HG03196 (cell line): ENCODE measurements at regions not wholly inside any gene's neighbourhood (a gene's known extent, or its start where the extent isn't known, plus 50 kb on each side); places are given as distances from the start of the nearest gene placed in this dataset.
"Not testable (repeated sequence)": the region's sequence is repeated elsewhere in the genome, so short reads cannot be mapped to it uniquely, and the experiment has no call there.

Experiments used
- ATAC-seq: cut with Tn5 transposase; IDR thresholded peaks from one replicate; pipeline ENCODE4 v1.9.1; 2021; ENCODE audit not compliant: unreplicated experiment

DNA sequence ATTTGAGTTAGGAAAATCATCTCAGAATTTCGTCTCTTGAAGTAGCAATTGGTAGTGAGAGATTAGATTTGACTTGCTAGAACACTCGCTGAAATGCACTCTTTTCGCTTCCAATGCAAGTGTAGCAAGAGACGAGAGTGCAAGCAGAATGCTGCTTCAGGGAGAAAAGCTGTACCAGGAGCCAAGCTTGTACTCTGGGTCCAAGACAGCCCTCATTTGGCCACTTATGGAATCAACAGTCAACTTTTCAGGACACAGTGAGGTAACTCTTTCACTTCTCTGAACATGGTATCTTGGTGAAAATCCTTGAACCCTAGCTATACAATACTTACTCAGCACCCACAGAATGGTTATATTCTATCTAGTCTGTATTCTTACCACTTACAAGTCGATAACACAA, 107.6 kb upstream of the TERB2 start:
- not testable (repeated sequence) for ATAC-seq

DNA sequence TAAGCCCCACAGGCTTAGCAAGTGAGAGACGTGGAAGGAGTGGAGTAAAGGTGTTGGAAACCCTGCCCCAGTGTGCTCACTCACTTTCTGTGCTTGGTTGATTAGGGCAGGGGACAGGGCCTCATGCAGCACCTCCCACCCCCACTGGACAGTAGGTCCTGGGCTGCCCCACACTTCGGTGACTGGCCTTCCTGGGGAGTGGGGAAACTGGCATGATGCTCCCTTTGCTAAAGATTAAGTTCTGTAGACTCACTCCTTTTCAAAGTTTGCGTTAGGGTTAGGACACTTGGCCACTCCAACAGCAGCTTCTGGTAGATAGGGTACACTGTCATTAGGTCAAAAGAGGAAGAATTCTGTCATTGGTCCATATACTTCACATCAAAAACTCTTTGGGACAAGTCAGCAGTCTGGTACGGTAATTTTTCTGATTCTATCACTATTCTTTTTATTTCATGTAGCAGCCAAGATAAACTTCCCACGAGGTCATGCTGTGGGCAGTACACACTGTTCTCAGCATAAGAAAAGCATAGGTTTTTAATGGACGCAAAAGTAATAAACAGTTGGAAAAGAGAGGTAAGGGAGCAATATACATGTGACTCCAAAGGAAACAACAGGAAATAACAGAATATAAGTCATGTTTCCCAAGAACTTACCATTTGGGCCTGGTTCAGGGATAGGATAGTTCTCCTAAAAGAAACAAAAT, 106.6 kb upstream of the TERB2 start:
- not testable (repeated sequence) for ATAC-seq

DNA sequence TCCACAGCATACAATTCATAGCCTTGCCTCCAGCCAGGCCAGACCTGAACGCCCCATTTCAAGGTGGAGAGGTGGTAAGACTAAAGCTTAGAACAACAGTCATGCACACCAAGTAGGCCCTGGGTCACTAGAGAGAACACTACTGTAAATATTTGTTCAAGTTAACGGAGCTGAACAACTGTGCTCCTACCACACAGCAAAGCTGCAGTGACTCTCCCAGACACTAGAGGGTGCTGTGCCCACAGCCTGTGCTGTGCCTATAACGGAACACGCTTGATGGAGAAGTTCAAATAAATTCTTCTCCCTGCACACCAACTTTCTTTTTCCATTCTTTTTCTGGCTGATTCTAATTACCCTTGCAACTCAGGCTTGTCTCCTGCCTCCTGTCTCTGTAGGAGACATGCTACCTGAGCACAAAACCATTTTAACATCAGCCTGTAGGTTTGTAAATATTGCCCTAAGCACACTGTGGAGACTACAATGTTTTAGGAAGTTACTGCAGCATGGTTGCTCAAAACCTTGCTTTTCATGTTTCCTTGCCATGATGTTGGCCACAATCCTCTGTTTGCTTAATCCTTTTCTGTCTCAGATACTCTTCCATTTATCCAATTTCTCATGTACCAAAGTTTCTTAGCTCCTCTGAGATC, 103.1 kb upstream of the TERB2 start:
- peak; percentile 64 for ATAC-seq

DNA sequence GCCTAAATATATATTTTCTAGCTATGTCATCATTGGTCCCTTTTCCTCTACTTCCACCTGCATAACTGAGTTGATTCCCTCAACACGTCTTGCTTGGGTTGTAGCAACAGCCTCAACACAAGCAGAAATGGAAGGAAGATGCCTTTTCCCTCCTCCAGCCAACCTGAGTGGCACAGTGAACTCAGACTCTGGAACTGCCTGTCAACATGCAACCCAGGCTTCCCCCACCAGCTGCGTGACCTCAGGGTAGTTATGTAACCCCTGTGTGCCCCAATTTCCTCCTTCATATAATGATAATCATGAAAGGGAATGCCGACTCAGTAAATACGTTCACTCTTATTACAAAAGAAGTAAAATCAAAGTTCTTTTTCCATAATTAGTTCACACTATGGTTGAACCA, 101.8 kb upstream of the TERB2 start:
- not testable (repeated sequence) for ATAC-seq

DNA sequence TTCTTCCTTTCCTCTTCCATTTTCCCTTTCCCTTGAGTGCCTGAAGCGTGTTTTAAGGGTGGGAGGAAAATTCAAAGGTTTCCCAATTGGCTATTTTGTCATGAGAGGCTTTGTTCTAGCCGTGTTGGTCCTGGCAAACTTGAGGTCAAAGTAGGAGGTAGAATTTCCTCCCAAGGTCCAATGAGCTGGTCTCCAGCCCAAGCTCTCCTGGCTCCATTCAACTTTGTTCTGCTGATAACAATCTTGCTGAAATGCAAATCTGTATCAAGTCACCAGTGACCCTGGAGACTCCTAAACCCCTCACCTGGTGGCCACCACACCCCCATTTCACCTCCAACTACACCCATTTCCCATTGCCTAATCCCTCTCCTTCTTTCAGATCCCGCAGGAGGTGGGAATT, 100.2 kb upstream of the TERB2 start:
- not testable (repeated sequence) for ATAC-seq

DNA sequence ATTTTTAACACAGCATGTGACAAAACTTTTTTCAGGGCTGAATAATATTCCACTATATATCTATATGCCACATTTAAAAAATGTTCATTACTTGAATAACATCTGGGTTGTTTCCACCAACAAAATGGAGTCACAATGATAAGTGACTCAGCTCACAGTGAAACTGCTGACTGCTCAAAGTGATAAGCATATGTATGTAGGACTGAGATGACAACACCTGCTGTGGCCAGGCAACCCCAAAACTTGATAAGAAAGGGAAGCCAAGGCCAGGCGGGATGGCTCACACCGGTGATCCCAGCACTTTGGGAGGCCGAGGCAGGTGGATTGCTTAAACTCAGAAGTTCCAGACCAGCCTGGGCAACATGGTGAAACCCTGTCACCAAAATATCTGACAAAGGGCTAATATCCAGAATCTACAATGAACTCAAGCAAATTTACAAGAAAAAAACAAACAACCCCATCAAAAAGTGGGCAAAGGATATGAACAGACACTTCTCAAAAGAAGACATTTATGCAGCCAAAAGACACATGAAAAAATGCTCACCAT, 99.2 kb upstream of the TERB2 start:
- not testable (repeated sequence) for ATAC-seq

DNA sequence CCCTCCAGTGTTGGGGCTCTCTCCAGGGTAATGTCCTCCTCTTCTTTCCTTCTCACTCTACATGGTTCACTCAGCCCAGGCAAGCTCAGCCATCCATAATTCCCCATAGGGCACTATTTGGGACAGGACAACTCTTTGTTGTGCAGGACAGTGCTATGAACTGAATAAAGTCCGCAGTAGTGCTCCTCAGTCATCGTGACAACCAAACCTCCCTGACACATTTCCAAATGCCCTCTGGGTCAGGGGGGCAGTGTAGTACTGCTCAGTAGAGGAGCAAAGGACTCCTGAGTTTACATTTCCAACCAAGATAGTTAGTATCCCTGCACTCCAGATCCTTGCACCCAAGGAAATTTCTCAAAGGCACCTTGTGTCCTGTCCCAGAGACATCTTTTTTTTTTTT, 97.4 kb upstream of the TERB2 start:
- ATAC-seq: not testable (repeated sequence)

DNA sequence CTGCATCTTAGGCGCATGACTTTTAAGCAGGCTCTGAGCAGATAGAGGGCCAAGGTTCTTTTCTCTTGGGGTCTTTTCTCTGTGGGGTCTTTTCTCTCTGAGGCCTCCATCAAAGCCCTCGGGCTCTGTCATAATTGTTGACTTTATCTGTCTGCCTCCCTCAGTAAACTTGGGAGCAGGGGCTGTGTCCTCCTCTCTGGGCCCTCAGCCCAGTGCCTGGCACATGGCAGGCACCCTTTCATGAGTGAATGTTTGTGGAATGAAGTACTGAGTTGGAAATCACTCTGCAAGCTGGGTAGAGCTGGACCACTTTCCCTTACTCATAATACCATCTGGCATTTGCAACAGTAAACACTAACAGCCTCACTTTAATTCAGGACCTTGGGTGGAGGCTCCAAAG, 96.3 kb upstream of the TERB2 start:
- ATAC-seq: not testable (repeated sequence)

DNA sequence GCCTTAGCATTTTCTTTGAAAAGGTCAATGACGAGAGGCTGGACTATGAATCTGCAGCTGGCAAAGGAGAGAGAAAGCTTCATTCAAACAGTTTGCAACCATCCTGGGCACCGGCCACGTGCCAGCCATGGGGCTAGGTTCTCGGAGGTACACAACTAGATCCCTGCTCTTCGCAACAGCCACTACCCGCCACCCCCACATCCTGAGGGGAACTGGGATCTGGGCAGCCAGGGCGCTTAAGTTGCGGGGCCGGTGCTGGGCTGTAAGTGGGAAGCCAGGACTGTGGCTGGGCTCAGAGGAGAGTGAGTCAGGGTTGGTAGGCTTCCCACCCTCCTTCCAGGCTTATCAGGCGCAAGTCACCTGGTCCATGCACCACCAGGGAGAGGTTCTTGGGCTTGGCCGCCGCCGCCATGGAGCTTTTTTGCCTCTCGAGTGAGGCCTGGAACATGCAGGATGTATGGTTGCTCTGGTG, 95.0 kb upstream of the TERB2 start:
- no peak for ATAC-seq

DNA sequence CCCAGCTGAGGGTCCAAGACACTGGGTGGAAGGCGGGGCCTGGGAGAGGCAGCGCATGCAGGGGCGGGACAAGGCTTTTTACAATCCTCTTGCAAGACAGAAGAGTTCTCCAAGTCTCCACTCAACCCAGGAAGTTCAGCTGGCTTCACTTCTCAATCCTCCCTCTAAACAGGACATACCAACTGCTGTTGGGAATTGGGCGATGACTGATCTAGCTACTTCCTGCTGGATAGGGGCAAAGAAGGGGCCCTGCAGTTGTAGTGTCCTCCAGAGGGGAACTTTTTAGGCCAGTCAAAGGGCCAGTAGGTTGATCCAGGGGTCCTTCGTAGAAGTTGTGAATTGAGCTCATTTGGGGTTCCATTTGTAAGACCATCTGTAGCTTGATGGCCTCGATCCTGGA, 94.6 kb upstream of the TERB2 start:
- no peak for ATAC-seq

DNA sequence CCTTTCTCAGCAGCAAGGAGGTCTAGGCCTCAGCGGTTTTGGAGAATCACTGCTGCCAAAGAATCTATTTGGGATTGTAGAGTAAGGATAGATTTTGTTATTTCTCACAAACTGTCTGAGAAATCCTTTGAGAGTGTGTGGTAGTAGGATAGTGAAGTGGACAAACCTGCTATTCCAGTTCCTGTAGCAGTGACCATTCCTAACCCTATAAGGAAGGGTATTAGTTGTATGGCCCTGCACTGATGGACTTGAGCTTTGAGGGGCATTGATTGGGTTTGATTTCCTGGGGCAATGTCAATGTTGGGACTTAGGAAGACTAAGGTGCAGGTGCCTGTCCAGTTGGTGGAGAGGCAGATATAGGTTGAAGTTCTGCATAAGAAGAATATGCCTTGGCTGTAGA, 93.6 kb upstream of the TERB2 start:
- ATAC-seq: not testable (repeated sequence)

DNA sequence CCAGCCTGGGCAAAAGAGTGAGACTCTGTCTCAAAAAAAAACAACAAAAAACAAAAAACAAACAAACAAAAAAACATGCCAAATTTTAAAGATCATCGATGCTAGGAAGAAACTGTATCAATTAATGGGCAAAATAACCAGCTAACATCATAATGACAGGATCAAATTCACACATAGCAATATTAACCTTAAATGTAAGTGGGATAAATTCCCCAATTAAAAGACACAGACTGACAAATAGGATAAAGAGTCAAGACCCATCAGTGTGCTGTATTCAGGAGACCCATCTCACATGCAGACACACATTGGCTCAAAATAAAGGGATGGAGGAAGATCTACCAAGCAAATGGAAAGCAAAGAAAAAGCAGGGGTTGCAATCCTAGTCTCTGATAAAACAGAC, 88.4 kb upstream of the TERB2 start:
- ATAC-seq: not testable (repeated sequence)

DNA sequence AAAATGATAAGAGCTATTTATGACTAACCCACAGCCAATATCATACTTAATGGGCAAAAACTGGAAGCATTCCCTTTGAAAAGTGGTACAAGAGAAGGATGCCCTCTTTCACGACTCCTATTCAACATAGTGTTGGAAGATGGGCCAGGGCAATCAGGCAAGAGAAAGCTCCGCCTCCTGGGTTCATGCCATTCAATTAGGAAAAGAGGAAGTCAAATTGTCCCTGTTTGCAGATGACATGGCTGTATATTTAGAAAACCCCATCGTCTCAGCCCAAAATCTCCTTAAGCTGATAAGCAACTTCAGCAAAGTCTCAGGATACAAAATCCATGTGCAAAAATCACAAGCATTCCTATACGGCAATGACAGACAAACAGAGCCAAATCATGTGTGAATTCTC, 86.4 kb upstream of the TERB2 start:
- ATAC-seq: not testable (repeated sequence)

DNA sequence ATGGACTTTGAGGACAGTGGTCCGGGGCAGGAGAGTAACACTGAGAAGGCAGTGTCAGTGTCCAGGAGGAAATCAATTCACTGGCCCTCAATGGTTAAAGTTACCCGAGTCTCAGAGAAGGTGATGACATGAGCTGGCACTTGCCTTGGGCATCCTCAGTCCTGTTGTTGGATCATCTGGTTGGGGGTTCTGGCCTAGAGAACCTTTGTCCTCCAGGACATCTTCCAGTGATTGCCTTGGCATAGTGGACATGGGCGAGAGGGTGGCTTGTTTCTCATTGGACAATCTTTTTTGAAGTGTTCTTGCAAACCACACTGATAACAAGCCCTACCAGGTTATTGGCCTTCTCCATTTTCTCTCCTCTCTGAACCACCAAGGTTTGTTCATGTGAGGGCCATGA, 83.4 kb upstream of the TERB2 start:
- no peak for ATAC-seq

DNA sequence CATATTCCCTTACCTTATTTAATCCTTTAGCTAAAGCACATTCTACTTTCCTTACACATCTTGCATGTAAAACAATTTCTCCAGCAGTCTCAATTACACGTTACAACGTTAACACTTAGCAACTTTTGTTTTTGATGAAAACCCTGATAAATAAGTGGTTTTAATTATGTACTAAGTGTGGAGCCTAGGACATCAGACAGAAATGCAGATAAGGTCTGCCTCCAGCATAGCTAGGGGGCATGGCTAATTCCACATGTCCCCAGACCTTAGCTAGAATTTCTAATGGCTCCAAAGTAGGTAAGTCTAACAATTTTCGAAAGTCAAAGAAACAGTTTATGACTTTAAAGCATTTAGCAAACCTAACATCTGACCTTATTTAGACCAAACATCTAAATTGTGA, 77.4 kb upstream of the TERB2 start:
- no peak for ATAC-seq

DNA sequence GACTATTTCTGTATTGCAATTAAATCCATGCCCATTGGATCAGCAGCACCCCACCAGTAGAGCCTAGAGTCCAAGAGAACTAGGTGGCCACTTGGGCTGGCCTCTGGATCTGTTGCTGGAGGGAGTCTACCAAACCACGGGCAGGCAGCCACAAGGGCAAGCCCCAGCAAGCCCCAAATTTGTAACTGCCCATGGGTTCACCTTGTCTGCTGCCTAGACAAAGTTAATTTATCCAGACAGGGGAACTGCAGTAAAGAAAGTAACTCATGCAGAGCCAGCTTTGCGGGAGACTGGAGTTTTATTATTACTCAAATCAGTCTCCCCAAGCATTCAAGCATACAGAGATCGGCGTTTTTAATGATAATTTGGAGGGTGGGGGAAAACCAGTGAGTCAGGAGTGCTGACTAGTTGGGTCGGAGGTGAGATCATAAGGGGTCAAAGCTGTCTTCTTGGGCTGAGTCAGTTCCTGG, 74.0 kb upstream of the TERB2 start:
- ATAC-seq: peak; percentile 70

DNA sequence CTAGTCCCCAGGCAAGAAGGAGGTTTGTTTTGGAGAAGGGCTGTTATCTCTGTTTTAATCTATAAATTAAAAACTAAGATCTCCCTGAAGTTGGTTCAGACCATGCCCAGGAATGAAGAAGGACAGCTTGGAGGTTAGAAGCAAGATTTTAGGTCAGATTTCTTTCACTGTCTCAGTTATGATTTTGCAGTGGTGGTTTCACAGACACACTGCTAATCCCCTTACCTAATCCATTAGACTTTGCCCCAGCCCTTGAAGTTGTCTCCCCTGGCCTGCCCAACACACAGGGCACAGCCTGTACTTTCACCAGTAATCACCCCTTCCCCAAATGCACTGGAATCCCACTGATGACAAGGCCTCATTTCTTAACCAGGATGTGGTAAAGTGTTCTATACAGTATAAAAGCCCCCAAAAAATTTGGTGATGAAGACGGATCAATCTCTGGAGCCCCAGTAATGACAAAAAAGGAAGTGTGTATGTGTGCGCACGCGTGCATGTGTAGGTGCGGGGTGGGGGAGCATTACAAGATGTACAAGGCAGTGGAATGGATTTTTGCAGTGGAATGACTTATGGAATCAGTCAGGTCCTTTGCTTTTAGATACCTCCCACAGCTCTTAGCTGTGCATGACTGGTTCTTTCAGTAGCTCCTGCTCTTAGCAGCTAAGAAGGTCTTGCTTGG, 73.1 kb upstream of the TERB2 start:
- ATAC-seq: no peak

DNA sequence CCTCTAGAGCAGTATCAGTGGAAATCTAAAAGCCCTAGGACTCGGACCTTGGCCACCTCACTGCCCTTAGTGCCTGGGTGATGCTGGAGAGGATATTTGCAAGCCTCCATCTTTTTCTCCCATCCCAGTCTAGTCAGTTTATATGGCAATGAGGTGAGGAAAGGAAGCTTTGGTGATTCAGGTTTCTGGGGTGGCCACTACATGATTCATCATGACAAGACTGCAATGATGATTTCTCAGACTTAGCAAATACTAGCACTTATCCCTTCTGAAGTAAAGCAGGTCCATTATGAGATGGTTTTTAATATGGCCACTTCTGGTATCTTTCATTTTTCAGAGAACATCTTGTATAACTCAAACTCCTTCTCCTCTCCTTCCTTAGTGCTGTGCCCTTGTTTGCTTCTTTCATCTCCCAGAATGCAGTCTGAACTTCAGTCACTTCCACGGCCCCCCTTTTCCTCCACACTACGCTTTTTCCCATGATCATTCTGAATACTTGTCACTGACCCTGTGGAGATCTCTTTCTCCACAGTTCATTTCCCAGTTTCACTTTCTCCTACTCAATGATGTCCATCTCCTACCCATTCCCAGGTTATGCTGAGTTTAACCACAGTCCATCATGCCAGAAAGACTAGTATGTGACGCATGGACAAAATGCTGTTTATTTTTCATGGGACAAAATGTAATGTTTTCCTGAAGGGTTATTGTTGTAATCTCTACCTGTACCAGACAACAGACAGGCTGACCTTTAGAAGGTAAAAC, 57.4 kb upstream of the TERB2 start:
- ATAC-seq: not testable (repeated sequence)

DNA sequence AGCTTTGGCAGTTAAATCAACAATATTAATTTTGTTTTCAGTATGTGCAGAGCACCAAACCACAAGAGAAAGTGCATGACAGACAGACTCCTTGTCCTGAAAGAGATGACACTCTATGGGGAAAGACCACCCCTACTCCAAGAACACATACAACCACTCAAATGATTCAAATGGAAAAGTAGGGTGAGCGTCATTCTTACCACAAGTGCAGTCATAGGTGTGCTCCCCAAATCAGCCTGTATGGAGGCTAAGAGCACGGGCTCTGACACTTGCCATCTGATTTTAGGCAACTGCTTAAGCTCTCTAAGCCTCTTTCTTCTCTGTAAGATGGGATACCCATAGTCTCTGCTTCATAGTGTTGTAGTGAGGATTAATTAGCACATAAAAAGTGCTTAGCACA, 56.7 kb upstream of the TERB2 start:
- not testable (repeated sequence) for ATAC-seq

DNA sequence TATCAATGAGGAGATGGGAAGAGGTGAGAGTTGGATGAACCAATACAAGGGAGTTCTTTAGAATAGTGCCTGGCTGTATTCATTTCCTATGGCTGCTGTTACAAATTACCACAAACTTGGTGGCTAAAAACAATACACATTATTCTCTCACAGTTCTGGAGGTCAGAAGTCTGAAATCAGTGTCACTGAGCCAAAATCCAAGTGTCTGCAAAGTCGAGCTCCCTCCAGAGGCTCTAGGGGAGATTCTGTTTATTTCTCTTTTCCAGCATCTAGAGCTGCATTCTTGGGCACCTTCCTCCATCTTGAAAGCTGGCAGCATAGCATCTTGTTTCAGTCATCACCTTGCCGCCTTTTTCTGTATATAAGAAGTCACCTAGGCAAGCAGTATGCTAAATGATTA, 55.7 kb upstream of the TERB2 start:
- ATAC-seq: not testable (repeated sequence)

DNA sequence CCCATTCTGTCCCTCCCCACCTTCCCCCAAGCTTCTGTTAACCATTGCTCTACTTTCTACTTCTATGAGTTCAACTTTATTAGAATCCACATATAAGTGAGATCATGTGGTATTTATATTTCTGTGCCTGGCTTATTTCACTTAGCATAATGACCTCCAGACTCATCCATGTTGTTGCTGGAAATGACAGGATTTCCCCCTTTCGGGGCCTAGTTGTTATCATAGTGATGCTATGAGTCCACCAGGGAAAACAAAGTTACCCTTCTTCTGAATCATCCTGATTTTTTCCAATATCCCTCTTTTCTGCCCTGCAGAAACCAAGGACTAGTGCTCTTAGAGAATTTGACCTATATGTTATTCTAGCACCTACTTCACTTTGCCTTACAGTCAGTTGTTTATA, 53.2 kb upstream of the TERB2 start:
- ATAC-seq: not testable (repeated sequence)
